SK-N-SH (cell line): ENCODE measurements at regions not wholly inside any gene's neighbourhood (a gene's known extent, or its start where the extent isn't known, plus 50 kb on each side); places are given as distances from the start of the nearest gene placed in this dataset.
"Not testable (repeated sequence)": the region's sequence is repeated elsewhere in the genome, so short reads cannot be mapped to it uniquely, and the experiment has no call there.

Source experiments
- CTCF ChIP-seq: fragments of 200-600 bp; sonication (generic); IDR thresholded peaks from 2 replicates; pipeline ENCODE4 v1.6.1; 2017; ENCODE audit warnings: antibody characterized with exemption, mild to moderate bottlenecking, moderate library complexity
- EP300 ChIP-seq, 2 experiments: IDR thresholded peaks; 2 replicates each; pipeline versions ENCODE4 v1.4.0 to v1.6.1; 2012; ENCODE audit warnings: borderline replicate concordance in 1 of 2, low read depth in 1 of 2, low read length in 1 of 2
- EZH2phosphoT487 ChIP-seq: fragments of 200-600 bp; sonication (generic); IDR thresholded peaks from 2 replicates; pipeline ENCODE4 v1.6.1; 2017; ENCODE audit warnings: low read depth, mixed run types, mild to moderate bottlenecking, antibody characterized with exemption, moderate library complexity, borderline replicate concordance
- FOSL2 ChIP-seq: IDR thresholded peaks from 2 replicates; pipeline ENCODE4 v1.4.0; 2012; ENCODE audit warnings: low read depth, mild to moderate bottlenecking, moderate library complexity, borderline replicate concordance
- IRF3 ChIP-seq: fragments of 150-350 bp; IDR thresholded peaks from 2 replicates; pipeline ENCODE4 v1.6.1; 2016; ENCODE audit warnings: mild to moderate bottlenecking, low read depth, low read length
- MAX ChIP-seq: IDR thresholded peaks from 2 replicates; pipeline ENCODE4 v1.4.0; 2012; ENCODE audit warnings: low read depth
- POLR2AphosphoS5 ChIP-seq: IDR thresholded peaks from 2 replicates; pipeline ENCODE4 v1.6.1; 2012; ENCODE audit warnings: low read depth, low read length
- RAD21 ChIP-seq: IDR thresholded peaks from 2 replicates; pipeline ENCODE4 v1.6.1; 2012; ENCODE audit warnings: mild to moderate bottlenecking, low read length
- SIN3A ChIP-seq: IDR thresholded peaks from 2 replicates; pipeline ENCODE4 v1.6.1; 2012; ENCODE audit warnings: low read depth, mild to moderate bottlenecking, low read length, moderate library complexity, borderline replicate concordance
- USF1 ChIP-seq: IDR thresholded peaks from 2 replicates; pipeline ENCODE4 v1.4.0; 2012; ENCODE audit warnings: low read depth, borderline replicate concordance
- YY1 ChIP-seq: IDR thresholded peaks from 2 replicates; pipeline ENCODE4 v1.4.0; 2012; ENCODE audit warnings: low read depth, mild to moderate bottlenecking
- ZBTB33 ChIP-seq: IDR thresholded peaks from 2 replicates; pipeline ENCODE4 v1.4.0; 2012; ENCODE audit warnings: low read depth, borderline replicate concordance

- not testable (repeated sequence) for TF ChIP-seq SIN3A; CTCF; POLR2AphosphoS5; EZH2phosphoT487; YY1; EP300 (IDR thresholded peaks at IDR 0.05; ENCODE audit: borderline replicate concordance in 1 of 2, low read depth in 1 of 2, low read length in 1 of 2); USF1; MAX; RAD21; ZBTB33; FOSL2; IRF3
Measured at GRCh38 chr7:6978326-6978725, 152.3 kb upstream of the CCZ1B start.
